Testis (tissue), 2 donors: ENCODE measurements at regions not wholly inside any gene's neighbourhood (a gene's known extent, or its start where the extent isn't known, plus 50 kb on each side); places are given as distances from the start of the nearest gene placed in this dataset.
A peak's percentile ranks its signal among the peaks of the same experiment; 100 is the strongest.

Source experiments
- DNase-seq: peaks from one replicate; pipeline ENCODE4 v3.0.0-alpha.2; 2019
- H3K27ac ChIP-seq, 2 donors: fragments of 200-600 bp; sonication (generic); one replicate each; pipeline ENCODE4 v1.5.1; 2019
- H3K27me3 ChIP-seq: fragments of 200-600 bp; sonication (generic); one replicate; pipeline ENCODE4 v1.5.1; 2019
- H3K36me3 ChIP-seq: fragments of 200-600 bp; sonication (generic); one replicate; pipeline ENCODE4 v1.5.1; 2017; ENCODE audit warnings: low read depth; ENCODE audit errors: missing control alignments
- H3K4me1 ChIP-seq: fragments of 200-600 bp; sonication (generic); one replicate; pipeline ENCODE4 v1.5.1; 2019
- H3K4me3 ChIP-seq, 2 donors: fragments of 200-600 bp; sonication (generic); one replicate each; pipeline ENCODE4 v1.5.1; 2017 to 2019
- H3K9me3 ChIP-seq: fragments of 200-600 bp; sonication (generic); one replicate; pipeline ENCODE4 v1.5.1; 2017
- POLR2A ChIP-seq: fragments of 450-650 bp; IDR thresholded peaks from one replicate; pipeline ENCODE4 v1.6.1; 2017; ENCODE audit warnings: antibody characterized with exemption, mild to moderate bottlenecking, moderate library complexity
- WGBS, 2 donors: methylation state at CpG; one replicate each; pipeline ENCODE4 v1.1.5; 2018; 5-methylcytosine and 5-hydroxymethylcytosine counted together
- intact Hi-C: fragments of 100-400 bp; cut with DNase I; formaldehyde crosslinking; loops from one replicate; pipeline ENCODE4 v1.15.1; 2023; ENCODE audit warnings: low total_unique reads
- TF ChIP-seq, protein P1 (sequence below), 3 experiments: fragments of 450-650 bp in 2 of 3; fragments of 200-600 bp in 1 of 3; sonication (generic) in 1 of 3; IDR thresholded peaks; one replicate each; pipeline ENCODE4 v1.5.1; 2016 to 2019; ENCODE audit warnings: antibody characterized with exemption in 3 of 3, mild to moderate bottlenecking in 2 of 3, moderate library complexity in 1 of 3

DNA sequence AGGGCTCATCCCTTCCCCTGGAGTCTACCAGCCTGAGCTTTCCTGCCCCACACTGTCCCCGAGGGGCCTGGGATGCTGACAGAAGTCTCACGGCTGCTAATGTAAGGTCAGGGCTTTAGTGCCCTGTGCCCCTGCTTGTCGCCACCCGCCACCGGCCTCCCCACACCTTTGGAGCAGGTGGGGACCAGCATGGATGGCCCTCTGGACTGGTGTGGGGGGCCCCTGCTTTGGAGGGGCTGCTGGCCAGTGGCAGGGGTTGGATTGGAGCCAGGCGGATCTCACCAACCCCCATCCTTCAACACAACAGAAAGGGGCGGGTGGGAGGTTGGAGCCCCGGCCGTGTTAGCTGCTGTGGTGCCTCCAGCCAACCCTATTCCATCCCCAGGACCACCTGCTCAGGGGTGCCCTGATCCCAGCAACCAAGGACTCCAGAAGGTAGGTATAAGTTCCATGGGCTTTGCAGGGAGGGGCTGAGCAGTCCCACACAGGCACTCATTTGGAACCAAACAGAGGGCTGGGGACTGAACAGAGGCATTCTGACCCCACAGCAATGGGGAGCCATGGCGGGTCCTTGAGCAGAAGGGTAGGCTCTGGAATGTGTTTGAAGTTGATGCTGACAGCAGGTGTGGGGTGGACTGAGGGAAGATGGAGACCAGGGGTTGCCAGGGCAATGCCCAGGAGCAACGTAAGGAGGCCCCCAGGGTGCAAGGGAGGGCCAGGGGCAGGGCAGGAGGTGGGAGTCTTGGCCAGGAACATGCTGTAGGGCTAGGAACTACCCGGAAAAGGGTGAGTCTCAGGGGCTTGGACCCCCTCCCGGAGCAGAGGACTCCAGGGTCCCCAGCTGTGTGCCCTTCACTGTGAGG, 145.1 kb upstream of the C14orf180 start:
- Histone ChIP-seq H3K9me3 (no peaks in the 10 kb centered on the region), H3K4me1 (peaks cover 9% of the 10 kb centered on the region), H3K4me3 (no peak overlapping the region), H3K27ac (no peak overlapping the region), H3K27me3 (no peaks in the 10 kb centered on the region), H3K36me3 (no peaks in the 10 kb centered on the region)
- intact Hi-C loops: no loop called here
- DNase-seq: no peak
- TF ChIP-seq, protein P1, sequence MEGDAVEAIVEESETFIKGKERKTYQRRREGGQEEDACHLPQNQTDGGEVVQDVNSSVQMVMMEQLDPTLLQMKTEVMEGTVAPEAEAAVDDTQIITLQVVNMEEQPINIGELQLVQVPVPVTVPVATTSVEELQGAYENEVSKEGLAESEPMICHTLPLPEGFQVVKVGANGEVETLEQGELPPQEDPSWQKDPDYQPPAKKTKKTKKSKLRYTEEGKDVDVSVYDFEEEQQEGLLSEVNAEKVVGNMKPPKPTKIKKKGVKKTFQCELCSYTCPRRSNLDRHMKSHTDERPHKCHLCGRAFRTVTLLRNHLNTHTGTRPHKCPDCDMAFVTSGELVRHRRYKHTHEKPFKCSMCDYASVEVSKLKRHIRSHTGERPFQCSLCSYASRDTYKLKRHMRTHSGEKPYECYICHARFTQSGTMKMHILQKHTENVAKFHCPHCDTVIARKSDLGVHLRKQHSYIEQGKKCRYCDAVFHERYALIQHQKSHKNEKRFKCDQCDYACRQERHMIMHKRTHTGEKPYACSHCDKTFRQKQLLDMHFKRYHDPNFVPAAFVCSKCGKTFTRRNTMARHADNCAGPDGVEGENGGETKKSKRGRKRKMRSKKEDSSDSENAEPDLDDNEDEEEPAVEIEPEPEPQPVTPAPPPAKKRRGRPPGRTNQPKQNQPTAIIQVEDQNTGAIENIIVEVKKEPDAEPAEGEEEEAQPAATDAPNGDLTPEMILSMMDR (IDR thresholded peaks at IDR 0.05): no peak
- no peak for TF ChIP-seq POLR2A
- WGBS, 2 donors: 92 to 93% methylated on average over 8 to 13 of the region's 13 CpGs

- no peak for TF ChIP-seq POLR2A
- TF ChIP-seq, protein P1 (IDR thresholded peaks at IDR 0.05): no peak
- H3K36me3 ChIP-seq: no peaks in the 10 kb centered on the region
- intact Hi-C loops: no loop called here
- H3K4me3 ChIP-seq: no peak overlapping the region
- H3K4me1 ChIP-seq: peaks cover 9% of the 10 kb centered on the region
- 87 to 90% methylated on average over 11 to 20 of the region's 20 CpGs for WGBS, 2 donors
- DNase-seq: no peak
- no peaks in the 10 kb centered on the region for H3K9me3 ChIP-seq
- peak overlapping the region in 1 of 2 donors; percentile 50 for H3K27ac ChIP-seq
- H3K27me3 ChIP-seq: no peaks in the 10 kb centered on the region
These were observed 144.2 kb upstream of the C14orf180 start for GRCh38 chr14:104435147-104436046.

DNA sequence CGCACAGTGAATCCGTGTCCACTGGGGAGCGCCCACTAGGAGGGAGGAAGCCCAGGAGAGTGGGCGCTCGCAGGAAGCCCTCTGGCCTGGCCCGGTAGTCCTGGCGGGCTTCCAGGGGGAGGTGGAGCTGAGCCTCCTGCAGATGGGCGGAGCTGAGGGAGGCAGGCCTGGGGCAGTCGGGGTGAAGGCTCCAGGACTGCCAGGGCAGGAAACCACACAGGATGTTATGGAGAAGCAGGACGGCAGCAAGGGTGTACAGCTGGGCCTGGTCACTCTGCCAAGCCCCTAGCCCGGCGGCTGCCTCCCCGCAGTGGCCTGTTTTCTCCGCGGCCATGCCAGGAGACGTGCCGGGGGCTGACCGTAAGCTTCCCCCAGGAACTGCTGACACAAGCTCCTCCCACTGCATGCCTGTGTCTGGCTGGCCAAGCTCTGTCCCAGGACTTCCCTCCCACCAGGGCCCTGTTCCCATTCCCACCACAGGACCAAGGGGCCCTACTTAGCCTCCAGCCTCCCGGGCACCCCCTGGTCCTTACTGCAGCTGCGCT, 143.4 kb upstream of the C14orf180 start:
- TF ChIP-seq POLR2A: no peak
- TF ChIP-seq, protein P1 (IDR thresholded peaks at IDR 0.05): no peak
- H3K4me1 ChIP-seq: peaks cover 9% of the 10 kb centered on the region
- peak overlapping the region; percentile 50 for H3K27ac ChIP-seq
- H3K4me3 ChIP-seq: no peak overlapping the region
- no peaks in the 10 kb centered on the region for H3K9me3 ChIP-seq
- DNase-seq: peak; percentile 68
- H3K27me3 ChIP-seq: no peaks in the 10 kb centered on the region
- WGBS, 2 donors: 23 to 32% methylated on average over 16 to 20 of the region's 20 CpGs
- intact Hi-C loops: no loop called here
- H3K36me3 ChIP-seq: no peaks in the 10 kb centered on the region

DNA sequence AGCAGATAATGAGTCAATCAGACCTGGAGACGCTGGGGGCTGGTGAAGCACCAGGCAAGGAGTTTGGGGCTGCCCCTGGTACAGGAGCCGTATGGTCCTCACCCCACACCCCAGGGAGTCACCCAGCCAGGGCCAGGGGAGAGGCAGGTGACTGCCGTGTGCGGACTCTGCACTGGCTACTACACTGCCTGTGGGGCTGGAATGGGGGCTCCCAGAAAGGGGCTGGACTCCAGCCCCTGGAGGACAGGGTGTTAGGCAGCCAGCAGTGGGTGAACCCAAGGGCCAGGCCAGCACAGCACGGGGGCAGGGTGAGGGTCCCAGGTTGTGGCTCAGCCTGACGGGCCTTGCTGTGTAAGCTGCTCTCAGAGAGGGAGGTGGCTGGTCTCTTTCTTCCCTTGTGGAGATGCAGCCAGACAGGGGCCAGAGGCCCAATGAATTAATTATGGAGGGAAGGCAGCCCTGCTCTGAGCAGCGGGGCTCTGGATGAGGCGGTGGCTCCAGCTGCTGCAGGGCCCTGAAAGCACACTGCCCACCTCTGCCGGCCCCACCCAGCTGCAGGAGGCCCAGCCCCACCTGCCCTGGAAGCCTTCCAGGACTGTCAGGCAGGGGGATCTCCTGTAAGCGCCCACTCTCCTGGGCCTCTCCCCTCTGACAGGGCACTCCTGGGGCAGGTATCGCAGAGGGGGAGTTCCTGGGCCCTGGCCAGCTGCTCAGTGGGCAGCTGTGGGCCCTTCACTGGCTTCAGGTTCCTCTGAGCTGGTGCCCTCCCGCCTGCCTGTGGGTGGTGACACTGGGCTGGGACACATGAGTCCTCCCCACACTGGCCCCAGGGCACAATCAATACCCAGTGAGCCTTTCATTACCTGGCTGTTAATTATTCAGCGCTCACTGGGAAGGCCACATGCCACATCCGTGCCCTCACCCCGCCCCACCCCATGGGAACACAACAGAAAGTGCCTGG, 142.5 kb upstream of the C14orf180 start:
- H3K9me3 ChIP-seq: no peaks in the 10 kb centered on the region
- no peak for TF ChIP-seq POLR2A
- TF ChIP-seq, protein P1 (IDR thresholded peaks at IDR 0.05): no peak
- H3K36me3 ChIP-seq: no peaks in the 10 kb centered on the region
- no peak for DNase-seq
- intact Hi-C loops: no loop called here
- H3K4me3 ChIP-seq: no peak overlapping the region
- peaks cover 9% of the 10 kb centered on the region for H3K4me1 ChIP-seq
- H3K27me3 ChIP-seq: no peaks in the 10 kb centered on the region
- peak overlapping the region; percentile 50 for H3K27ac ChIP-seq
- WGBS, 2 donors: 67 to 84% methylated on average over 5 to 15 of the region's 15 CpGs
